Prostate gland (tissue), 2 donors: ENCODE measurements at regions not wholly inside any gene's neighbourhood (a gene's known extent, or its start where the extent isn't known, plus 50 kb on each side); places are given as distances from the start of the nearest gene placed in this dataset.

ENCODE experiments used
- DNase-seq: peaks from one replicate; pipeline ENCODE4 v3.0.0-alpha.2; 2019; ENCODE audit warnings: low spot score
- H3K27ac ChIP-seq, 2 donors: fragments of 200-600 bp; sonication (generic); 2 replicates each; pipeline ENCODE4 v1.5.1; 2017 to 2019
- H3K27me3 ChIP-seq: fragments of 200-600 bp; sonication (generic); replicated peaks from 2 replicates; pipeline ENCODE4 v1.5.1; 2019; ENCODE audit not compliant: insufficient read depth
- H3K36me3 ChIP-seq, 2 donors: fragments of 200-600 bp; sonication (generic); 1 replicate in 1 of 2; 2 replicates in 1 of 2; pipeline versions ENCODE4 v1.5.1 to v1.8.1; 2017 to 2019
- H3K4me1 ChIP-seq: fragments of 200-600 bp; sonication (generic); replicated peaks from 2 replicates; pipeline ENCODE4 v1.5.1; 2019
- H3K4me3 ChIP-seq, 2 donors: fragments of 200-600 bp; sonication (generic); 2 replicates each; pipeline ENCODE4 v1.5.1; 2017 to 2019
- H3K9me3 ChIP-seq: fragments of 200-600 bp; sonication (generic); 2 replicates; pipeline ENCODE4 v1.5.1; 2017
- POLR2A ChIP-seq: fragments of 450-650 bp; IDR thresholded peaks from one replicate; pipeline ENCODE4 v1.6.1; 2016; ENCODE audit warnings: antibody characterized with exemption, mild to moderate bottlenecking
- POLR2AphosphoS5 ChIP-seq: sonication (generic); formaldehyde crosslinking; IDR thresholded peaks from one replicate; pipeline ENCODE4 v1.6.1; 2017; ENCODE audit warnings: antibody characterized with exemption
- WGBS: methylation state at CpG from one replicate; pipeline ENCODE4 v1.1.5; 2018; 5-methylcytosine and 5-hydroxymethylcytosine counted together
- intact Hi-C: fragments of 100-400 bp; cut with DNase I; formaldehyde crosslinking; loops from one replicate; pipeline ENCODE4 v1.14.2; 2022
- TF ChIP-seq, protein P1 (sequence below), 4 experiments: fragments of 200-600 bp in 2 of 4; fragments of 450-650 bp in 2 of 4; sonication (generic) in 2 of 4; IDR thresholded peaks; 1 replicate in 3 of 4; 2 replicates in 1 of 4; pipeline ENCODE4 v1.5.1; 2016 to 2019; ENCODE audit warnings: antibody characterized with exemption in 4 of 4, mild to moderate bottlenecking in 2 of 4, moderate library complexity in 2 of 4

DNA sequence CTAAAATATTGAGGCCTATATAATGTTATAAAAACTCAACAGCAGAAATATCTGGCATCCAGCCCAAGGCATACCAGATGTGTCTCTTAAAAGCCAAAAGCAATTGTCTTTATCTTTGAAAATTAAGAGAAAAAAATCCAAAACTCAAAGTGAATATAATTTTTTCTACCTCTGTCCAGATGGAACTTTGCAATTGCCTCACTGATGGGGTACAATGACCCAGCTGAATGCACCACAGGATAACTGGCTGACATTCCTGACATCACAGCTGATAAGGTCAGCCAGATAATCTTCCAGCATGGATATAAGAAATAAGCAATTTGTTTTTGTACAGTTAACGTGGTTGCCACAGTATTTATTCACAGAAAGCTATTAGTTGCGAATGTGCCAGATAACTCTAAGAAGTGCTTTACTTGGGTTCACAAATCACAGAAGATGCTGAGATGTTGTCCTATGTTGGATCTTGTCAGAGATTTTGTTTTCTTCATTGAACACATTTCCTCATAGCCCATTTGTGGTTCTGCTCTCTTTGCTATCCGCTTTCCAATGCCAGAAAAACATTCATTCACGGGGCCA is 566.9 kb upstream of the CCDC54 start:
- no peaks in the 10 kb centered on the region for H3K27me3 ChIP-seq
- no peaks in the 10 kb centered on the region for H3K36me3 ChIP-seq
- intact Hi-C loops = no loop called here
- DNase-seq = no peak
- no peaks in the 10 kb centered on the region for H3K4me1 ChIP-seq
- WGBS = 79% methylated on average over 4 of the region's 4 CpGs
- H3K4me3 ChIP-seq = no peak overlapping the region
- no peak overlapping the region for H3K27ac ChIP-seq
- TF ChIP-seq, protein P1, sequence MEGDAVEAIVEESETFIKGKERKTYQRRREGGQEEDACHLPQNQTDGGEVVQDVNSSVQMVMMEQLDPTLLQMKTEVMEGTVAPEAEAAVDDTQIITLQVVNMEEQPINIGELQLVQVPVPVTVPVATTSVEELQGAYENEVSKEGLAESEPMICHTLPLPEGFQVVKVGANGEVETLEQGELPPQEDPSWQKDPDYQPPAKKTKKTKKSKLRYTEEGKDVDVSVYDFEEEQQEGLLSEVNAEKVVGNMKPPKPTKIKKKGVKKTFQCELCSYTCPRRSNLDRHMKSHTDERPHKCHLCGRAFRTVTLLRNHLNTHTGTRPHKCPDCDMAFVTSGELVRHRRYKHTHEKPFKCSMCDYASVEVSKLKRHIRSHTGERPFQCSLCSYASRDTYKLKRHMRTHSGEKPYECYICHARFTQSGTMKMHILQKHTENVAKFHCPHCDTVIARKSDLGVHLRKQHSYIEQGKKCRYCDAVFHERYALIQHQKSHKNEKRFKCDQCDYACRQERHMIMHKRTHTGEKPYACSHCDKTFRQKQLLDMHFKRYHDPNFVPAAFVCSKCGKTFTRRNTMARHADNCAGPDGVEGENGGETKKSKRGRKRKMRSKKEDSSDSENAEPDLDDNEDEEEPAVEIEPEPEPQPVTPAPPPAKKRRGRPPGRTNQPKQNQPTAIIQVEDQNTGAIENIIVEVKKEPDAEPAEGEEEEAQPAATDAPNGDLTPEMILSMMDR (IDR thresholded peaks at IDR 0.05) = no peak
- TF ChIP-seq POLR2AphosphoS5 (no peak), POLR2A (no peak)
- H3K9me3 ChIP-seq = no peaks in the 10 kb centered on the region

DNA sequence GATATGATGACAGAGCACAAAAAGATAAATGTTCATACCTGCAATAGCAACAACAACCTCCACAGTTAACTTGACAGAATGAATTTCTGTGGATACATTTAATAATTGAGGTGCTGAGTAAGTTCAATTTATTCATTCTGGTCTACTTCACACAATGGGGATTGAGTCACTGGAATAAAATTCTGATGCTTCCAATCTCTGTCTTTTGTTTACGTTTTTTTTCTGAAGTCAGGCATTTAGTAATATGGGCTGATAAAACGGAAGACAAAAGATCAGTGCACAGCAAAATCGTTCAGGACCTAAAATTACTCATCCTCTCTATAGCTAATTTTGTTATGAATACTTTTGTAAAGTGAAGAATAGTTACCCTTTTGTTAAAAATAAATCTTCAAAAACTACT is 565.9 kb upstream of the CCDC54 start:
- 55% methylated on average over 3 of the region's 3 CpGs for WGBS
- Histone ChIP-seq H3K27ac (no peak overlapping the region), H3K4me3 (no peak overlapping the region), H3K4me1 (no peaks in the 10 kb centered on the region), H3K36me3 (no peaks in the 10 kb centered on the region), H3K9me3 (no peaks in the 10 kb centered on the region), H3K27me3 (no peaks in the 10 kb centered on the region)
- no peak for TF ChIP-seq POLR2AphosphoS5
- TF ChIP-seq, protein P1 (IDR thresholded peaks at IDR 0.05) = no peak
- no peak for TF ChIP-seq POLR2A
- intact Hi-C loops = no loop called here
- DNase-seq = no peak

DNA sequence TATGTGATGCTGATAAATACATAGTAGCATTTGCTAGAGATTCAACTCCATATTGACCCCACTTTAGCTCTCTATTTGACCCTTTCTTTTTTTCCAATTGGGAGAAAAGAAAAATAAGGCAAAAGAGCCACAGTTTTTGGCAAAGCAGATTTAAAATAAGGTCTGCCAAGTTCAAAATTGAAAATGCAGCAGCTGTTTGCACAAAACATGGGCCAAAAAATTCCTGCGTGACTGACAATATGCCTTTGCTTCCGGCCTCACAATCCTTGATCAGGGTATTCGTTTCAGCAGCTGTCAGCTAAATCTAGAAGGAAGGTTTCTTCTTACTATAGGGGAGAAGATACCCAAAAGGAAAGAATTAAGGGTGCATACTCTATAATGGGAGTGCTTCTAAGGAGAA is 563.5 kb upstream of the CCDC54 start:
- Histone ChIP-seq H3K4me3 (no peak overlapping the region), H3K9me3 (no peaks in the 10 kb centered on the region), H3K27ac (no peak overlapping the region), H3K4me1 (no peaks in the 10 kb centered on the region), H3K27me3 (no peaks in the 10 kb centered on the region), H3K36me3 (no peaks in the 10 kb centered on the region)
- DNase-seq = no peak
- TF ChIP-seq POLR2A = no peak
- TF ChIP-seq, protein P1 (IDR thresholded peaks at IDR 0.05) = no peak
- intact Hi-C loops = no loop called here
- WGBS = 20% methylated on average over 3 of the region's 3 CpGs

DNA sequence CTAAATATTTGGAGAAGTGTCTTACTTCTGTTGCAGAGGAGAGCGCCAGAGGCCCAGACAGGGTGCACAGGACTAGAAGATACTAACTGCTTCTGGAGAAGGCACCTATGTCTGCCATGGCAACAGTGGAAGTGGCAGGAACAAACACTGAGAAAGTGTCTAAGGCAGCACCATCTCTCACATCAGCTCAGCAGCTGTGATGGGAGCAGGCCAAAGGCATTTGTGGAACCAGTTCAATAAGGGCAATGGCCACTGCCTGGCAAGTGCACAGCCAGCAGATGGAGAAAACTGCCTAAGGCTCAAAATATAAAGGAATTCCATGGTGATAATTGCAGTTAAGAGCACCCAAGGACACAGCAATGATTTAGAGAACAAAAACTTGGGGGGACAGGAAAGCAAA is 563.0 kb upstream of the CCDC54 start:
- no peaks in the 10 kb centered on the region for H3K27me3 ChIP-seq
- WGBS = 71% methylated on average over 1 of the region's 1 CpG
- no peaks in the 10 kb centered on the region for H3K36me3 ChIP-seq
- no peaks in the 10 kb centered on the region for H3K9me3 ChIP-seq
- TF ChIP-seq POLR2AphosphoS5 (no peak), POLR2A (no peak)
- TF ChIP-seq, protein P1 (IDR thresholded peaks at IDR 0.05) = no peak
- no peak overlapping the region for H3K4me3 ChIP-seq
- no peaks in the 10 kb centered on the region for H3K4me1 ChIP-seq
- no peak for DNase-seq
- H3K27ac ChIP-seq = no peak overlapping the region
- intact Hi-C loops = no loop called here

DNA sequence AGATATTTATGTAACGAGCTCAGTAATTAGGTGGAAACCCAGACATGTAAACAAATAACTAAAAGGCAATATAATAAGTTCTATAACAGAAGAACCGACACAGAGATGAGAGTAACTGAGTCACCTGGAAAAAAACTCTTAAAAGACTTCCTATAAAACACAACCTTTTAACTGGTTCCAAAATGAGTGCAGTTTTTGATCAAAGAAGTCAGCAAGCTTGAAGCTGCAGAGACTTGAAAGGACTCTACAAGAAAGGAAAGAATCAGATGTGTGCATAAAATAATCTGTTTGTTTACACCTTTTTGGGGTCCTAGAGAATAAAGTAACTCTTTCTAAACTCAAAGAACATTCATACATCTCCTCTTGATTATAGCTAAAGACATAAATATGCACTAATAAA is 560.4 kb upstream of the CCDC54 start:
- Histone ChIP-seq H3K4me1 (no peaks in the 10 kb centered on the region), H3K9me3 (no peaks in the 10 kb centered on the region), H3K36me3 (no peaks in the 10 kb centered on the region), H3K27ac (no peak overlapping the region), H3K4me3 (no peak overlapping the region), H3K27me3 (no peaks in the 10 kb centered on the region)
- intact Hi-C loops = no loop called here
- no peak for TF ChIP-seq POLR2A
- TF ChIP-seq POLR2AphosphoS5 = no peak
- WGBS = 19% methylated on average over 2 of the region's 2 CpGs
- no peak for DNase-seq
